ENCODE measurements at regions not wholly inside any gene's neighbourhood (a gene's known extent, or its start where the extent isn't known, plus 50 kb on each side); places are given as distances from the start of the nearest gene placed in this dataset.

GRCh38 chr2:74066491-74067203 is 81.1 kb downstream of the BOLA3 start:
- ATAC-seq = peak; percentile 37

- ATAC-seq = peak; percentile 94
These were observed 80.4 kb downstream of the BOLA3 start for GRCh38 chr2:74067221-74067747.

- no peak for ATAC-seq
These were observed 76.7 kb downstream of the BOLA3 start for GRCh38 chr2:74070991-74071390.

GRCh38 chr2:74071426-74071825 is 76.3 kb downstream of the BOLA3 start:
- no peak for ATAC-seq

- ATAC-seq = no peak
These were observed 75.1 kb downstream of the BOLA3 start for GRCh38 chr2:74072565-74072964.

GRCh38 chr2:74074487-74074886 is 73.2 kb downstream of the BOLA3 start:
- no peak for ATAC-seq

- no peak for ATAC-seq
These were observed 71.6 kb downstream of the BOLA3 start for GRCh38 chr2:74076074-74076470.

GRCh38 chr2:74077636-74078035 is 70.1 kb downstream of the BOLA3 start:
- no peak for ATAC-seq

GRCh38 chr2:74078466-74078865 is 69.2 kb downstream of the BOLA3 start:
- no peak for ATAC-seq

GRCh38 chr2:74079522-74080341 is 68.0 kb downstream of the BOLA3 start:
- no peak for ATAC-seq

- ATAC-seq = no peak
These were observed 67.4 kb downstream of the BOLA3 start for GRCh38 chr2:74080346-74080745.

GRCh38 chr2:74081030-74081762 is 66.5 kb downstream of the BOLA3 start:
- peak; percentile 9 for ATAC-seq

- no peak for ATAC-seq
These were observed 66.0 kb downstream of the BOLA3 start for GRCh38 chr2:74081763-74082110.

GRCh38 chr2:74083750-74084149 is 64.0 kb downstream of the BOLA3 start:
- no peak for ATAC-seq
